B cell (primary cell): ENCODE measurements at regions not wholly inside any gene's neighbourhood (a gene's known extent, or its start where the extent isn't known, plus 50 kb on each side); places are given as distances from the start of the nearest gene placed in this dataset.

Experiments
- EZH2 ChIP-seq: IDR thresholded peaks from 2 replicates; pipeline ENCODE4 v1.6.1; 2012; ENCODE audit warnings: borderline replicate concordance, low read depth, mild to moderate bottlenecking, moderate library complexity, low read length; ENCODE audit not compliant: insufficient read depth, poor library complexity, severe bottlenecking
- TF ChIP-seq, protein P1 (sequence below): fragments of 200-600 bp; IDR thresholded peaks from one replicate; pipeline ENCODE4 v1.8.0; 2022; ENCODE audit warnings: antibody characterized with exemption, mild to moderate bottlenecking

DNA sequence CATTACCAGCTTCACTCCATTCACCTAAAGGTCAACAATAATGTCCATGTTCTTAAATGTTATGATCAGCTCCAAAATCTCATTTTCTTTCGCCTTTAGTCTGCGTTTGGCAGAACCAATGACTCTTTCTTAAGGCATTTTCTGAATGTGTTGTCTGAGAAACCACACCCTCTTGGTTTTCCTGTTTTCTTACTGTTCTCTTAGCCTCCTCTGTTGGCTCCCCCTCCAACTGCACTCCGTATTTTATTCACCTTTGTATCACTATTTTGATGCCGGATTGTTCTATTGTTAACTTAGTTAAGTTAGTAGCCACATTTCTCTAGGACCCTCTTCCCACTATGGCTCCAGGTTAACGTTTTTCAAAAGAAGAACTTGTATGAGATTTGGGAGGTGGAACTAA is 185.6 kb downstream of the DMAC1 start:
- TF ChIP-seq, protein P1, sequence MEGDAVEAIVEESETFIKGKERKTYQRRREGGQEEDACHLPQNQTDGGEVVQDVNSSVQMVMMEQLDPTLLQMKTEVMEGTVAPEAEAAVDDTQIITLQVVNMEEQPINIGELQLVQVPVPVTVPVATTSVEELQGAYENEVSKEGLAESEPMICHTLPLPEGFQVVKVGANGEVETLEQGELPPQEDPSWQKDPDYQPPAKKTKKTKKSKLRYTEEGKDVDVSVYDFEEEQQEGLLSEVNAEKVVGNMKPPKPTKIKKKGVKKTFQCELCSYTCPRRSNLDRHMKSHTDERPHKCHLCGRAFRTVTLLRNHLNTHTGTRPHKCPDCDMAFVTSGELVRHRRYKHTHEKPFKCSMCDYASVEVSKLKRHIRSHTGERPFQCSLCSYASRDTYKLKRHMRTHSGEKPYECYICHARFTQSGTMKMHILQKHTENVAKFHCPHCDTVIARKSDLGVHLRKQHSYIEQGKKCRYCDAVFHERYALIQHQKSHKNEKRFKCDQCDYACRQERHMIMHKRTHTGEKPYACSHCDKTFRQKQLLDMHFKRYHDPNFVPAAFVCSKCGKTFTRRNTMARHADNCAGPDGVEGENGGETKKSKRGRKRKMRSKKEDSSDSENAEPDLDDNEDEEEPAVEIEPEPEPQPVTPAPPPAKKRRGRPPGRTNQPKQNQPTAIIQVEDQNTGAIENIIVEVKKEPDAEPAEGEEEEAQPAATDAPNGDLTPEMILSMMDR, result no peak
- no peak for TF ChIP-seq EZH2
